H9 (cell line): ENCODE measurements at regions not wholly inside any gene's neighbourhood (a gene's known extent, or its start where the extent isn't known, plus 50 kb on each side); places are given as distances from the start of the nearest gene placed in this dataset.

Experiments
- DNase-seq: peaks from one replicate; pipeline ENCODE4 v3.0.0-alpha.2; 2017
- H2AFZ ChIP-seq: one replicate; pipeline ENCODE4 v1.6.1; 2013; ENCODE audit warnings: mild to moderate bottlenecking, low read length, control low read depth, moderate library complexity
- H2AK5ac ChIP-seq: 2 replicates; pipeline ENCODE4 v1.6.1; 2013; ENCODE audit warnings: low read length, control low read depth, mixed read lengths; ENCODE audit not compliant: insufficient read length
- H2BK120ac ChIP-seq: one replicate; pipeline ENCODE4 v1.6.1; 2013; ENCODE audit warnings: low read depth, mild to moderate bottlenecking, low read length, control low read depth, inconsistent platforms; ENCODE audit not compliant: poor library complexity, severe bottlenecking
- H2BK12ac ChIP-seq: 2 replicates; pipeline ENCODE4 v1.6.1; 2013; ENCODE audit warnings: low read length, control low read depth, mixed read lengths, low read depth; ENCODE audit not compliant: insufficient read length
- H2BK15ac ChIP-seq: 2 replicates; pipeline ENCODE4 v1.6.1; 2013; ENCODE audit warnings: low read depth, low read length, control low read depth
- H2BK20ac ChIP-seq: one replicate; pipeline ENCODE4 v1.6.1; 2013; ENCODE audit warnings: low read depth, mild to moderate bottlenecking, low read length, control low read depth, inconsistent platforms; ENCODE audit not compliant: poor library complexity, severe bottlenecking
- H2BK5ac ChIP-seq: 2 replicates; pipeline ENCODE4 v1.6.1; 2013; ENCODE audit warnings: low read length, control low read depth, mixed read lengths; ENCODE audit not compliant: insufficient read length
- H3K14ac ChIP-seq: 2 replicates; pipeline ENCODE4 v1.6.1; 2013; ENCODE audit warnings: low read length, control low read depth; ENCODE audit not compliant: insufficient read depth
- H3K18ac ChIP-seq: 2 replicates; pipeline ENCODE4 v1.6.1; 2013; ENCODE audit warnings: low read depth, mild to moderate bottlenecking, mixed read lengths, low read length, control low read depth; ENCODE audit not compliant: insufficient read length
- H3K23ac ChIP-seq: 2 replicates; pipeline ENCODE4 v1.6.1; 2013; ENCODE audit warnings: low read length, control low read depth, mixed read lengths, low read depth; ENCODE audit not compliant: insufficient read length
- H3K23me2 ChIP-seq: 2 replicates; pipeline ENCODE4 v1.6.1; 2013; ENCODE audit warnings: low read depth, mild to moderate bottlenecking, mixed read lengths, low read length, control low read depth; ENCODE audit not compliant: insufficient read length, poor library complexity, severe bottlenecking
- H3K27ac ChIP-seq: 2 replicates; pipeline ENCODE4 v1.5.1; 2013; ENCODE audit warnings: low read length, control low read depth, mixed read lengths, low read depth; ENCODE audit not compliant: insufficient read length
- H3K27me3 ChIP-seq: 2 replicates; pipeline ENCODE4 v1.6.1; 2013; ENCODE audit warnings: low read length, control low read depth, inconsistent platforms; ENCODE audit not compliant: insufficient read depth
- H3K4ac ChIP-seq: 2 replicates; pipeline ENCODE4 v1.6.1; 2013; ENCODE audit warnings: low read depth, mild to moderate bottlenecking, control low read depth, inconsistent platforms, low read length, moderate library complexity
- H3K4me1 ChIP-seq: 2 replicates; pipeline ENCODE4 v1.6.1; 2013; ENCODE audit warnings: low read length, control low read depth, inconsistent platforms; ENCODE audit not compliant: insufficient read depth
- H3K4me2 ChIP-seq: 2 replicates; pipeline ENCODE4 v1.6.1; 2013; ENCODE audit warnings: low read length, control low read depth, mixed read lengths; ENCODE audit not compliant: insufficient read length, insufficient read depth
- H3K56ac ChIP-seq: 2 replicates; pipeline ENCODE4 v1.6.1; 2013; ENCODE audit warnings: low read depth, mild to moderate bottlenecking, mixed read lengths, low read length, control low read depth; ENCODE audit not compliant: insufficient read length
- H3K79me1 ChIP-seq: 2 replicates; pipeline ENCODE4 v1.6.1; 2013; ENCODE audit warnings: low read depth, mild to moderate bottlenecking, moderate library complexity, low read length, control low read depth, inconsistent platforms; ENCODE audit not compliant: insufficient read depth, poor library complexity, severe bottlenecking
- H3K79me2 ChIP-seq: 2 replicates; pipeline ENCODE4 v1.6.1; 2013; ENCODE audit warnings: low read length, control low read depth, inconsistent platforms; ENCODE audit not compliant: insufficient read depth
- H3K9ac ChIP-seq: 2 replicates; pipeline ENCODE4 v1.6.1; 2013; ENCODE audit warnings: low read length, control low read depth, mixed read lengths; ENCODE audit not compliant: insufficient read length; ENCODE audit errors: extremely low read depth
- H3K9me3 ChIP-seq: one replicate; pipeline ENCODE4 v1.6.1; 2013; ENCODE audit warnings: low read depth, low read length, inconsistent platforms; ENCODE audit not compliant: control insufficient read depth
- H3T11ph ChIP-seq: one replicate; pipeline ENCODE4 v1.6.1; 2013; ENCODE audit warnings: mild to moderate bottlenecking, low read length, control low read depth, inconsistent platforms
- H4K20me1 ChIP-seq: one replicate; pipeline ENCODE4 v1.6.1; 2013; ENCODE audit not compliant: control insufficient read depth, insufficient read length, insufficient read depth
- H4K5ac ChIP-seq: 2 replicates; pipeline ENCODE4 v1.6.1; 2013; ENCODE audit warnings: low read depth, mild to moderate bottlenecking, mixed read lengths, low read length, control low read depth; ENCODE audit not compliant: insufficient read length
- H4K8ac ChIP-seq: replicated peaks from 2 replicates; pipeline ENCODE4 v1.6.1; 2013; ENCODE audit warnings: low read length, control low read depth, mixed read lengths, low read depth; ENCODE audit not compliant: insufficient read length
- H4K91ac ChIP-seq: 2 replicates; pipeline ENCODE4 v1.6.1; 2013; ENCODE audit warnings: low read depth, mild to moderate bottlenecking, moderate library complexity, mixed read lengths, low read length, control low read depth; ENCODE audit not compliant: insufficient read length
- H3K27ac Mint-ChIP-seq, 3 experiments: 2 replicates in 2 of 3; 3 replicates in 1 of 3; pipeline ENCODE4 v1.8.0; 2020 to 2021; ENCODE audit warnings: mixed read lengths in 3 of 3, mild to moderate bottlenecking in 1 of 3, moderate library complexity in 1 of 3
- H3K27me3 Mint-ChIP-seq: 2 replicates; pipeline ENCODE4 v1.8.0; 2021; ENCODE audit warnings: low read depth, mild to moderate bottlenecking, moderate library complexity, mixed read lengths
- H3K36me3 Mint-ChIP-seq, 3 experiments: 2 replicates in 2 of 3; 3 replicates in 1 of 3; pipeline ENCODE4 v1.8.0; 2020 to 2021; ENCODE audit warnings: low read depth in 3 of 3, mixed read lengths in 3 of 3; ENCODE audit not compliant: insufficient read depth in 1 of 3
- H3K4me1 Mint-ChIP-seq, 2 experiments: 2 replicates each; pipeline ENCODE4 v1.8.0; 2020; ENCODE audit warnings: mixed read lengths in 2 of 2
- H3K4me3 Mint-ChIP-seq, 2 experiments: 2 replicates in 1 of 2; 3 replicates in 1 of 2; pipeline ENCODE4 v1.8.0; 2020 to 2021; ENCODE audit warnings: mild to moderate bottlenecking in 2 of 2, mixed read lengths in 2 of 2, moderate library complexity in 1 of 2
- H3K9me3 Mint-ChIP-seq, 2 experiments: 2 replicates in 1 of 2; 3 replicates in 1 of 2; pipeline ENCODE4 v1.8.0; 2020; ENCODE audit warnings: mild to moderate bottlenecking in 2 of 2, mixed read lengths in 2 of 2, moderate library complexity in 1 of 2
- CTCF ChIP-seq: fragments of 200-600 bp; sonication (generic); conservative IDR thresholded peaks from 3 replicates; pipeline ENCODE4 v1.8.0; 2021; ENCODE audit warnings: antibody characterized with exemption, mild to moderate bottlenecking
- WGBS: extraction: QIAGEN DNeasy Blood & Tissue Kit; methylation state at CpG from one replicate; pipeline ENCODE4 v1.1.7; 2013; ENCODE audit warnings: missing lambda C conversion rate, low lambda C conversion rate, mixed read lengths; ENCODE audit not compliant: insufficient read length; ENCODE audit errors: extremely low coverage; 5-methylcytosine and 5-hydroxymethylcytosine counted together

DNA sequence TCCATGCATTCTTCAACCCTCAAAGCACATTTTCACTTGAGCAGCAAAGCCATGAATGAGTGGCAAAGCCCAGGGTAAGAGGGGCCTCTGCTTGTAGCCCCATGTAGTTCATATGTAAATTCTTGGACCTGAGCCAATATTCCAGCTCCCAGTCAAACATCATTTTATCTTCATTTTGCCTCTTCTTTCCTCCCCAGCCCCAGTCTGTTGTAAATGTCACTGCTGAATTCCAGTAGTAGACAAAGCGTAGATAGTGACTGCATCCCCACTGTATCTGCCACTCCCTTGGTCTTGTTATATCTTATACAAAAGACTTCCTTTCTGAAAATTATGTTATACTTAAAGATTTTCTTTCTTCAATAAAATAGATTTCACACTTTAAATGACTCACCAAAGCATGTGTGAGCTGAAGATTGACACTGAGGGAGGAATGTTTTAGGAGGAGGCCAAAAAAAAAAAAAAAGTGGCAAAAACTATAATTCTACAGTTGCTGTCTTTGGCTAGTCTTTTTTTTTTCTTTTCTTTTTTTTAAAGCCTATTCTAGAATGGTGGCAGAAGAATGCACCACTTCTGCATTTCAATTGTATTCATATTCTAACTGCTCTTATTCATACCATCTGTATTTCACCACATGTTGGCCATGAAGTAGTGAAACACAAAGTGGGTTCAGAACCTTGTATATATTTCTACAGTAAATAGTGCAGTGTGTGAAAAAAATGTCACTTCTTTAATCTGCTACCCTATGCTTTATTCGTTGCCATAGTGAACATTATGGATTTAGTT, 306.1 kb downstream of the CPS1 start:
- Histone ChIP-seq H2BK5ac (no peak overlapping the region), H3K79me2 (no peaks in the 10 kb centered on the region), H3T11ph (no peak overlapping the region), H2BK12ac (no peak overlapping the region), H3K23me2 (no peaks in the 10 kb centered on the region), H3K79me1 (no peaks in the 10 kb centered on the region), H3K4me1 (peaks cover 11% of the 10 kb centered on the region; the same call in 1 of the 2 replicates), H4K20me1 (no peaks in the 10 kb centered on the region), H3K18ac (no peak overlapping the region), H3K9me3 (no peaks in the 10 kb centered on the region), H2AK5ac (no peak overlapping the region), H2BK15ac (no peak overlapping the region), H3K14ac (no peak overlapping the region), H3K23ac (no peak overlapping the region), H3K27ac (no peak overlapping the region), H4K8ac (no peak overlapping the region), H3K56ac (no peak overlapping the region), H3K4me2 (no peak overlapping the region), H2BK120ac (no peak overlapping the region), H2BK20ac (no peak overlapping the region), H3K27me3 (no peaks in the 10 kb centered on the region), H4K5ac (no peak overlapping the region), H2AFZ (no peak overlapping the region), H4K91ac (no peak overlapping the region), H3K9ac (no peak overlapping the region), H3K4ac (no peak overlapping the region)
- H3K27ac Mint-ChIP-seq = no peak overlapping the region; a peak in 2 of 7 replicates
- no CpG with 5 or more reads among the region's 2 CpGs for WGBS
- no peaks in the 10 kb centered on the region; the same call in 1 of the 2 replicates for H3K27me3 Mint-ChIP-seq
- DNase-seq = no peak
- TF ChIP-seq CTCF = no peak
- peaks cover 42 to 47% of the 10 kb centered on the region in 2 experiments for H3K4me1 Mint-ChIP-seq
- H3K36me3 Mint-ChIP-seq = no peaks in the 10 kb centered on the region; a peak in 1 of 7 replicates
- H3K9me3 Mint-ChIP-seq = no peaks in the 10 kb centered on the region
- H3K4me3 Mint-ChIP-seq = no peak overlapping the region; a peak in 1 of 5 replicates
